Lung (tissue), 11 donors: ENCODE measurements at regions not wholly inside any gene's neighbourhood (a gene's known extent, or its start where the extent isn't known, plus 50 kb on each side); places are given as distances from the start of the nearest gene placed in this dataset.

Source experiments
- ATAC-seq: fragments of 200-7000 bp; cut with Tn5 transposase; one replicate; pipeline ENCODE4 v1.9.1; 2020; ENCODE audit warnings: moderate number of reproducible peaks; ENCODE audit not compliant: insufficient read depth, low FRiP score
- DNase-seq, 3 donors: peaks; one replicate each; pipeline ENCODE4 v3.0.0-alpha.2; 2013 to 2017
- H3K27ac ChIP-seq, 2 donors: one replicate each; pipeline ENCODE4 v1.5.1; 2013; ENCODE audit warnings: mild to moderate bottlenecking in 2 of 2, moderate library complexity in 2 of 2, control low read depth in 1 of 2, inconsistent platforms in 1 of 2, low read depth in 1 of 2, low read length in 1 of 2
- H3K27me3 ChIP-seq, 3 donors: one replicate each; pipeline ENCODE4 v1.5.1; 2013; ENCODE audit warnings: low read length in 2 of 3; ENCODE audit not compliant: control insufficient read depth in 3 of 3, insufficient read depth in 3 of 3
- H3K36me3 ChIP-seq, 4 donors: one replicate each; pipeline ENCODE4 v1.5.1; 2013; ENCODE audit warnings: low read length in 4 of 4, mild to moderate bottlenecking in 1 of 4, moderate library complexity in 1 of 4; ENCODE audit not compliant: control insufficient read depth in 4 of 4, insufficient read depth in 4 of 4
- H3K4me1 ChIP-seq, 5 donors: one replicate each; pipeline ENCODE4 v1.5.1; 2013; ENCODE audit warnings: low read length in 5 of 5, mild to moderate bottlenecking in 2 of 5, moderate library complexity in 1 of 5; ENCODE audit not compliant: control insufficient read depth in 5 of 5, insufficient read depth in 5 of 5
- H3K4me3 ChIP-seq: one replicate; pipeline ENCODE4 v1.5.1; 2013; ENCODE audit warnings: mild to moderate bottlenecking, control low read depth, moderate library complexity
- H3K9ac ChIP-seq, 2 donors: one replicate each; pipeline ENCODE4 v1.5.1; 2013; ENCODE audit warnings: low read length in 2 of 2, control low read depth in 1 of 2; ENCODE audit not compliant: insufficient read depth in 1 of 2
- H3K9me3 ChIP-seq, 4 donors: one replicate each; pipeline ENCODE4 v1.5.1; 2013; ENCODE audit warnings: low read length in 3 of 4, mild to moderate bottlenecking in 1 of 4, moderate library complexity in 1 of 4; ENCODE audit not compliant: control insufficient read depth in 4 of 4, insufficient read depth in 3 of 4
- WGBS, 2 donors: extraction: QIAGEN DNeasy Blood & Tissue Kit; methylation state at CpG; one replicate each; pipeline ENCODE4 v1.1.7; 2013; 5-methylcytosine and 5-hydroxymethylcytosine counted together
- TF ChIP-seq, protein P1 (sequence below): IDR thresholded peaks from 2 replicates; pipeline ENCODE4 v1.5.1; 2012; ENCODE audit warnings: mild to moderate bottlenecking; ENCODE audit errors: control extremely low read depth, extremely low read depth
- donor health status: control.
- donor health status: control.
- donor health status: Bipolar disorder and iron deficiency.
- donor health status: healthy.
- donor health status: DM: yes; HTN: yes; CAD: no.

DNA sequence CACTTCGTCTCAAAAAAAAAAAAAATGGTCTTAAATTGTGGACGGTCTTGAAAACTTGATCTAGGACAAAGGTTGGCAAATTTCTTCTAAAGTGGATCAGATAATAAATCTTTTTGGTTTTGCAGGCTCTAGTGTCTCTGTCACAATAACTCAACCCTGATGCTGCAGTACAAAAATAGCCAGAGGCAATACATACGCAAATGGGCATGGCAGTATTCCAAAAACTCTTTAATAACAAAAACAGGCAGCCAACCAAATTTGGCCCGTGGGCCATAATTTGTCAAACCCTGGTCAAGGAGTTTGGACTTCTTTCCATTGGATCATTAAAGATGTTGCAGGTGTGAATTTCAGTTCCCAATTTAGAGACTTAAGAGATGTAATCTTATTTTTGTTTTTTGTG is 93.5 kb upstream of the MRI1 start:
- ATAC-seq (no peak), DNase-seq (no peak)
- Histone ChIP-seq H3K9ac (no peak overlapping the region), H3K4me1 (no peaks in the 10 kb centered on the region), H3K9me3 (peaks cover 0 to 4% (median 2%) of the 10 kb centered on the region in 4 donors), H3K27ac (no peak overlapping the region), H3K27me3 (no peaks in the 10 kb centered on the region), H3K4me3 (no peak overlapping the region), H3K36me3 (no peaks in the 10 kb centered on the region)
- 68 to 80% methylated on average over 4 of the region's 4 CpGs for WGBS, 2 donors
- TF ChIP-seq, protein P1, sequence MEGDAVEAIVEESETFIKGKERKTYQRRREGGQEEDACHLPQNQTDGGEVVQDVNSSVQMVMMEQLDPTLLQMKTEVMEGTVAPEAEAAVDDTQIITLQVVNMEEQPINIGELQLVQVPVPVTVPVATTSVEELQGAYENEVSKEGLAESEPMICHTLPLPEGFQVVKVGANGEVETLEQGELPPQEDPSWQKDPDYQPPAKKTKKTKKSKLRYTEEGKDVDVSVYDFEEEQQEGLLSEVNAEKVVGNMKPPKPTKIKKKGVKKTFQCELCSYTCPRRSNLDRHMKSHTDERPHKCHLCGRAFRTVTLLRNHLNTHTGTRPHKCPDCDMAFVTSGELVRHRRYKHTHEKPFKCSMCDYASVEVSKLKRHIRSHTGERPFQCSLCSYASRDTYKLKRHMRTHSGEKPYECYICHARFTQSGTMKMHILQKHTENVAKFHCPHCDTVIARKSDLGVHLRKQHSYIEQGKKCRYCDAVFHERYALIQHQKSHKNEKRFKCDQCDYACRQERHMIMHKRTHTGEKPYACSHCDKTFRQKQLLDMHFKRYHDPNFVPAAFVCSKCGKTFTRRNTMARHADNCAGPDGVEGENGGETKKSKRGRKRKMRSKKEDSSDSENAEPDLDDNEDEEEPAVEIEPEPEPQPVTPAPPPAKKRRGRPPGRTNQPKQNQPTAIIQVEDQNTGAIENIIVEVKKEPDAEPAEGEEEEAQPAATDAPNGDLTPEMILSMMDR = no peak

GRCh38 chr19:13669780-13670355 is 94.5 kb upstream of the MRI1 start:
- Histone ChIP-seq H3K9me3 (peaks cover 0 to 4% (median 2%) of the 10 kb centered on the region in 4 donors), H3K4me1 (no peaks in the 10 kb centered on the region), H3K36me3 (no peaks in the 10 kb centered on the region), H3K9ac (no peak overlapping the region), H3K27ac (no peak overlapping the region), H3K27me3 (no peaks in the 10 kb centered on the region), H3K4me3 (no peak overlapping the region)
- ATAC-seq (no peak), DNase-seq (no peak)
- TF ChIP-seq, protein P1 = no peak
- 82 to 84% methylated on average over 4 of the region's 4 CpGs for WGBS, 2 donors

- peaks cover 0 to 5% (median 2%) of the 10 kb centered on the region in 4 donors for H3K9me3 ChIP-seq
- TF ChIP-seq, protein P1 = no peak
- WGBS, 2 donors = 88 to 91% methylated on average over 9 of the region's 9 CpGs
- ATAC-seq (no peak), DNase-seq (no peak)
- no peak overlapping the region for H3K4me3 ChIP-seq
- no peaks in the 10 kb centered on the region for H3K27me3 ChIP-seq
- no peaks in the 10 kb centered on the region for H3K4me1 ChIP-seq
- no peak overlapping the region for H3K9ac ChIP-seq
- H3K27ac ChIP-seq = no peak overlapping the region
- H3K36me3 ChIP-seq = no peaks in the 10 kb centered on the region
Observed at GRCh38 chr19:13668964-13669363, 95.4 kb upstream of the MRI1 start.

DNA sequence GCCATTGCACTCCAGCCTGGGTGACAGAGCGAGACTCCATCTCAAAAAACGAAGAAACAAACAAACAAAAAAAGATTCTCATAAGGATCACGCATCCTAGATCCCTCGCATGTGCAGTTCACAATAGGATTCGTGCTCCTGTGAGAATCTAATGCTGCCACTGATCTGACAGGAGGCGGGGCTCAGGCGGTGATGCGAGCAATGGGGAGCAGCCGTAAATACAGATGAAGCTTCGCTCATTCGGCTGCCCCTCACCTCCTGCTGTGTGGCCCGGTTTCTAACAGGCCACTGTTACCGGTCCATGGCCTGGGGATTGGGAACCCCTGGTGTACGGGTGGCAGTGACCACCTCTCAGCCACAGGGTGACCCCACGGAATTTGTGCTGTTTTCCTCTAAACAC is 98.2 kb upstream of the MRI1 start:
- H3K27me3 ChIP-seq = no peaks in the 10 kb centered on the region

More for the DNA sequence above, 98.2 kb upstream of the MRI1 start:
- Histone ChIP-seq H3K9ac (no peak overlapping the region), H3K9me3 (peaks cover 0 to 1% (median 0%) of the 10 kb centered on the region in 4 donors), H3K36me3 (no peaks in the 10 kb centered on the region), H3K4me1 (no peaks in the 10 kb centered on the region), H3K27ac (no peak overlapping the region), H3K4me3 (no peak overlapping the region)
- no peak for ATAC-seq
- TF ChIP-seq, protein P1 = no peak
- WGBS, 2 donors = 76 to 81% methylated on average over 15 of the region's 15 CpGs
- no peak for DNase-seq
